HCT116 (cell line): ENCODE measurements at regions not wholly inside any gene's neighbourhood (a gene's known extent, or its start where the extent isn't known, plus 50 kb on each side); places are given as distances from the start of the nearest gene placed in this dataset.

ENCODE experiments used
- ATAC-seq: fragments of 200-7000 bp; cut with Tn5 transposase; 2 replicates; pipeline ENCODE4 v1.9.1; 2020; ENCODE audit warnings: mild to moderate bottlenecking, moderate library complexity
- BruUV-seq: library from RNA; stranded (reverse); fragments of 400-500 nt; replicated peaks from 2 replicates; lab custom pipeline; 2021; lab: Mats Ljungman, UMichigan
- CTCF ChIA-PET: fragments of 300-600 bp; sonication (Branson Sonifier 250); formaldehyde crosslinking; loops from one replicate; lab custom pipeline; 2021; ENCODE audit warnings: antibody characterized with exemption; lab: Charles Lee
- POLR2A ChIA-PET: fragments of 300-600, 350-600 bp; sonication (Branson Sonifier 250); formaldehyde crosslinking; loops from one replicate; lab custom pipeline; 2021; ENCODE audit warnings: antibody characterized with exemption; lab: Charles Lee
- RAD21 ChIA-PET, 2 experiments: fragments of 300-600 bp; sonication (Branson Sonifier 250); formaldehyde crosslinking; loops; one replicate each; lab custom pipeline; 2023; ENCODE audit warnings: low total read pairs in 2 of 2; ENCODE audit not compliant: uncharacterized antibody in 2 of 2, unreplicated experiment in 2 of 2, low non-redundant PET in 1 of 2; lab: Charles Lee
- DNase-seq: peaks from one replicate; pipeline ENCODE4 v3.0.0-alpha.2; 2010; ENCODE audit warnings: low read depth, low spot score
- H2AFZ ChIP-seq: fragments of 200-600 bp; shearing (Covaris generic), sonication (generic); 2 replicates; pipeline ENCODE4 v1.6.1; 2017; ENCODE audit warnings: low read depth, mixed run types, mixed read lengths, antibody characterized with exemption, low read length; ENCODE audit not compliant: poor library complexity, severe bottlenecking
- H3K27ac ChIP-seq: 2 replicates; pipeline ENCODE4 v1.5.1; 2012; ENCODE audit warnings: low read depth, low read length
- H3K27me3 ChIP-seq: fragments of 200-600 bp; sonication (generic); 2 replicates; pipeline ENCODE4 v1.6.1; 2016; ENCODE audit warnings: mixed run types, low read length, mixed read lengths; ENCODE audit not compliant: insufficient read depth
- H3K36me3 ChIP-seq, 2 experiments: fragments of 200-500 bp in 1 of 2; fragments of 200-600 bp in 1 of 2; sonication (Bioruptor generic) in 1 of 2; sonication (generic) in 1 of 2; 2 replicates each; pipeline versions ENCODE4 v1.5.1 to v1.6.1; 2014 to 2016; ENCODE audit warnings: low read length in 2 of 2, inconsistent platforms in 1 of 2, mixed read lengths in 1 of 2, mixed run types in 1 of 2; ENCODE audit not compliant: insufficient read depth in 2 of 2, control insufficient read depth in 1 of 2
- H3K4me1 ChIP-seq, 2 experiments: fragments of 200-600 bp in 1 of 2; sonication (generic) in 1 of 2; 2 replicates each; pipeline versions ENCODE4 v1.5.1 to v1.6.1; 2012 to 2017; ENCODE audit warnings: low read length in 2 of 2, inconsistent platforms in 1 of 2, mild to moderate bottlenecking in 1 of 2, mixed read lengths in 1 of 2, mixed run types in 1 of 2, moderate library complexity in 1 of 2; ENCODE audit not compliant: insufficient read depth in 2 of 2, control insufficient read depth in 1 of 2
- H3K4me2 ChIP-seq: fragments of 200-600 bp; sonication (generic); 2 replicates; pipeline ENCODE4 v1.6.1; 2017; ENCODE audit warnings: mixed run types, low read length, mixed read lengths
- H3K4me3 ChIP-seq, 2 experiments: fragments of 200-600 bp in 1 of 2; sonication (generic) in 1 of 2; replicated peaks in 1 of 2; 2 replicates each; pipeline ENCODE4 v1.5.1; 2011 to 2016; ENCODE audit warnings: low read length in 2 of 2, control low read depth in 1 of 2, low read depth in 1 of 2, mild to moderate bottlenecking in 1 of 2, mixed read lengths in 1 of 2, mixed run types in 1 of 2
- H3K79me2 ChIP-seq: fragments of 200-600 bp; sonication (generic); 2 replicates; pipeline ENCODE4 v1.6.1; 2017; ENCODE audit warnings: mild to moderate bottlenecking, mixed run types, low read length, moderate library complexity, mixed read lengths; ENCODE audit not compliant: insufficient read depth
- H3K9ac ChIP-seq: fragments of 200-600 bp; sonication (generic); 2 replicates; pipeline ENCODE4 v1.6.1; 2016; ENCODE audit warnings: low read length, mixed read lengths
- H3K9me2 ChIP-seq: fragments of 200-600 bp; sonication (generic), shearing (Covaris generic); 2 replicates; pipeline ENCODE4 v1.6.1; 2017; ENCODE audit warnings: mixed run types, mild to moderate bottlenecking, moderate library complexity; ENCODE audit not compliant: insufficient read depth
- H3K9me3 ChIP-seq, 2 experiments: fragments of 200-500 bp in 1 of 2; fragments of 200-600 bp in 1 of 2; sonication (Bioruptor generic) in 1 of 2; sonication (generic) in 1 of 2; 2 replicates each; pipeline ENCODE4 v1.6.1; 2014 to 2017; ENCODE audit warnings: low read length in 2 of 2, mixed read lengths in 2 of 2, inconsistent platforms in 1 of 2, low read depth in 1 of 2, mild to moderate bottlenecking in 1 of 2, mixed run types in 1 of 2, moderate library complexity in 1 of 2; ENCODE audit not compliant: control insufficient read depth in 1 of 2, insufficient read depth in 1 of 2
- H4K20me1 ChIP-seq: fragments of 200-600 bp; sonication (generic), shearing (Covaris generic); 2 replicates; pipeline ENCODE4 v1.6.1; 2017; ENCODE audit warnings: mixed run types, mild to moderate bottlenecking, moderate library complexity; ENCODE audit not compliant: insufficient read depth
- CBX3 ChIP-seq: IDR thresholded peaks from 2 replicates; pipeline ENCODE4 v1.6.1; 2012; ENCODE audit warnings: low read depth
- EGR1 ChIP-seq: IDR thresholded peaks from 2 replicates; pipeline ENCODE4 v1.6.1; 2012; ENCODE audit warnings: low read depth
- ELF1 ChIP-seq: IDR thresholded peaks from 2 replicates; pipeline ENCODE4 v1.6.1; 2012; ENCODE audit warnings: low read depth, borderline replicate concordance
- EZH2 ChIP-seq: fragments of 200-600 bp; sonication (generic); IDR thresholded peaks from 2 replicates; pipeline ENCODE4 v1.6.1; 2017; ENCODE audit warnings: antibody characterized with exemption, mixed run types
- EZH2phosphoT487 ChIP-seq: fragments of 200-600 bp; IDR thresholded peaks from 2 replicates; pipeline ENCODE4 v1.6.1; 2018; ENCODE audit warnings: antibody characterized with exemption, borderline replicate concordance
- JUND ChIP-seq: IDR thresholded peaks from 2 replicates; pipeline ENCODE4 v1.6.1; 2012
- MAX ChIP-seq: IDR thresholded peaks from 2 replicates; pipeline ENCODE4 v1.6.1; 2012
- RAD21 ChIP-seq: IDR thresholded peaks from 2 replicates; pipeline ENCODE4 v1.6.1; 2012; ENCODE audit warnings: low read depth, mild to moderate bottlenecking
- SIN3A ChIP-seq: IDR thresholded peaks from 2 replicates; pipeline ENCODE4 v1.6.1; 2012; ENCODE audit warnings: low read depth
- SRF ChIP-seq: IDR thresholded peaks from 2 replicates; pipeline ENCODE4 v1.6.1; 2012; ENCODE audit warnings: low read depth
- intact Hi-C: fragments of 100-400 bp; cut with micrococcal nuclease; formaldehyde crosslinking; loops from 2 replicates; pipeline ENCODE4 v1.10.0; 2022
- TF ChIP-seq, protein P1 (sequence below): IDR thresholded peaks from 2 replicates; pipeline ENCODE4 v1.6.1; 2011; ENCODE audit warnings: mild to moderate bottlenecking, low read length, moderate library complexity; ENCODE audit not compliant: insufficient replicate concordance; ENCODE audit errors: extremely low read depth
- TF ChIP-seq, protein P2 (sequence below): IDR thresholded peaks from 2 replicates; pipeline ENCODE4 v1.6.1; 2012
- TF ChIP-seq, protein P3 (sequence below), 3 experiments: fragments of 200-600 bp in 1 of 3; sonication (generic) in 1 of 3; IDR thresholded peaks in 2 of 3; conservative IDR thresholded peaks in 1 of 3; 2 replicates each; pipeline ENCODE4 v1.5.1; 2012 to 2017; ENCODE audit warnings: low read depth in 2 of 3, low read length in 2 of 3, antibody characterized with exemption in 1 of 3, borderline replicate concordance in 1 of 3, control low read depth in 1 of 3, mild to moderate bottlenecking in 1 of 3, mixed read lengths in 1 of 3, mixed run types in 1 of 3, moderate library complexity in 1 of 3; ENCODE audit not compliant: insufficient read depth in 1 of 3

- no TSS peak for BruUV-seq
- no peaks in the 10 kb centered on the region for H3K36me3 ChIP-seq
- H3K4me1 ChIP-seq: no peaks in the 10 kb centered on the region
- H3K79me2 ChIP-seq: no peaks in the 10 kb centered on the region
- H3K4me3 ChIP-seq: no peak overlapping the region
- no peaks in the 10 kb centered on the region for H3K9me3 ChIP-seq
- intact Hi-C loops: no loop called here
- DNase-seq (no peak), ATAC-seq (no peak)
- ChIA-PET CTCF (no interaction called here), RAD21 (no interaction called here), POLR2A (no interaction called here)
- no peak overlapping the region for H3K27ac ChIP-seq
- H3K9ac ChIP-seq: no peak overlapping the region
- H3K4me2 ChIP-seq: no peak overlapping the region
- no peaks in the 10 kb centered on the region for H3K27me3 ChIP-seq
- TF ChIP-seq, protein P1, sequence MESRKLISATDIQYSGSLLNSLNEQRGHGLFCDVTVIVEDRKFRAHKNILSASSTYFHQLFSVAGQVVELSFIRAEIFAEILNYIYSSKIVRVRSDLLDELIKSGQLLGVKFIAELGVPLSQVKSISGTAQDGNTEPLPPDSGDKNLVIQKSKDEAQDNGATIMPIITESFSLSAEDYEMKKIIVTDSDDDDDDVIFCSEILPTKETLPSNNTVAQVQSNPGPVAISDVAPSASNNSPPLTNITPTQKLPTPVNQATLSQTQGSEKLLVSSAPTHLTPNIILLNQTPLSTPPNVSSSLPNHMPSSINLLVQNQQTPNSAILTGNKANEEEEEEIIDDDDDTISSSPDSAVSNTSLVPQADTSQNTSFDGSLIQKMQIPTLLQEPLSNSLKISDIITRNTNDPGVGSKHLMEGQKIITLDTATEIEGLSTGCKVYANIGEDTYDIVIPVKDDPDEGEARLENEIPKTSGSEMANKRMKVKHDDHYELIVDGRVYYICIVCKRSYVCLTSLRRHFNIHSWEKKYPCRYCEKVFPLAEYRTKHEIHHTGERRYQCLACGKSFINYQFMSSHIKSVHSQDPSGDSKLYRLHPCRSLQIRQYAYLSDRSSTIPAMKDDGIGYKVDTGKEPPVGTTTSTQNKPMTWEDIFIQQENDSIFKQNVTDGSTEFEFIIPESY: no peak
- no peak for TF ChIP-seq RAD21
- TF ChIP-seq, protein P2, sequence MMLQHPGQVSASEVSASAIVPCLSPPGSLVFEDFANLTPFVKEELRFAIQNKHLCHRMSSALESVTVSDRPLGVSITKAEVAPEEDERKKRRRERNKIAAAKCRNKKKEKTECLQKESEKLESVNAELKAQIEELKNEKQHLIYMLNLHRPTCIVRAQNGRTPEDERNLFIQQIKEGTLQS: no peak
- no peak for TF ChIP-seq MAX
- TF ChIP-seq EZH2phosphoT487: no peak
- TF ChIP-seq, protein P3, sequence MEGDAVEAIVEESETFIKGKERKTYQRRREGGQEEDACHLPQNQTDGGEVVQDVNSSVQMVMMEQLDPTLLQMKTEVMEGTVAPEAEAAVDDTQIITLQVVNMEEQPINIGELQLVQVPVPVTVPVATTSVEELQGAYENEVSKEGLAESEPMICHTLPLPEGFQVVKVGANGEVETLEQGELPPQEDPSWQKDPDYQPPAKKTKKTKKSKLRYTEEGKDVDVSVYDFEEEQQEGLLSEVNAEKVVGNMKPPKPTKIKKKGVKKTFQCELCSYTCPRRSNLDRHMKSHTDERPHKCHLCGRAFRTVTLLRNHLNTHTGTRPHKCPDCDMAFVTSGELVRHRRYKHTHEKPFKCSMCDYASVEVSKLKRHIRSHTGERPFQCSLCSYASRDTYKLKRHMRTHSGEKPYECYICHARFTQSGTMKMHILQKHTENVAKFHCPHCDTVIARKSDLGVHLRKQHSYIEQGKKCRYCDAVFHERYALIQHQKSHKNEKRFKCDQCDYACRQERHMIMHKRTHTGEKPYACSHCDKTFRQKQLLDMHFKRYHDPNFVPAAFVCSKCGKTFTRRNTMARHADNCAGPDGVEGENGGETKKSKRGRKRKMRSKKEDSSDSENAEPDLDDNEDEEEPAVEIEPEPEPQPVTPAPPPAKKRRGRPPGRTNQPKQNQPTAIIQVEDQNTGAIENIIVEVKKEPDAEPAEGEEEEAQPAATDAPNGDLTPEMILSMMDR (IDR thresholded peaks at IDR 0.05 in 2 of 3, conservative IDR thresholded peaks at IDR 0.05 in 1 of 3; ENCODE audit: borderline replicate concordance in 1 of 3, insufficient read depth in 1 of 3, low read depth in 2 of 3, low read length in 2 of 3): no peak
- TF ChIP-seq SIN3A: no peak
- TF ChIP-seq EGR1: no peak
- no peak for TF ChIP-seq SRF
- TF ChIP-seq EZH2: no peak
- TF ChIP-seq JUND: no peak
- no peak for TF ChIP-seq CBX3
- no peak for TF ChIP-seq ELF1
- H2AFZ ChIP-seq: no peak overlapping the region
- no peaks in the 10 kb centered on the region for H4K20me1 ChIP-seq
- H3K9me2 ChIP-seq: no peaks in the 10 kb centered on the region
These were observed 137.1 kb downstream of the GASK1B start for GRCh38 chr4:158035662-158036195.
